Osteocyte (in vitro differentiated cells): ENCODE measurements at regions not wholly inside any gene's neighbourhood (a gene's known extent, or its start where the extent isn't known, plus 50 kb on each side); places are given as distances from the start of the nearest gene placed in this dataset.

Source experiments
- DNase-seq: peaks from one replicate; pipeline ENCODE4 v3.0.0; 2021; ENCODE audit warnings: mixed read lengths; ENCODE audit not compliant: unreplicated experiment; ENCODE audit errors: extremely low spot score
- H3K27ac Mint-ChIP-seq: one replicate; pipeline ENCODE4 v1.8.0; 2021; ENCODE audit warnings: mild to moderate bottlenecking, mixed read lengths; ENCODE audit not compliant: unreplicated experiment
- H3K27me3 Mint-ChIP-seq: one replicate; pipeline ENCODE4 v1.8.0; 2021; ENCODE audit warnings: mixed read lengths; ENCODE audit not compliant: unreplicated experiment
- H3K36me3 Mint-ChIP-seq: one replicate; pipeline ENCODE4 v1.8.0; 2021; ENCODE audit warnings: mixed read lengths; ENCODE audit not compliant: unreplicated experiment
- H3K4me1 Mint-ChIP-seq: one replicate; pipeline ENCODE4 v1.8.0; 2021; ENCODE audit warnings: mixed read lengths; ENCODE audit not compliant: unreplicated experiment
- H3K4me3 Mint-ChIP-seq: one replicate; pipeline ENCODE4 v1.8.0; 2021; ENCODE audit warnings: mild to moderate bottlenecking, moderate library complexity, mixed read lengths; ENCODE audit not compliant: unreplicated experiment
- H3K9me3 Mint-ChIP-seq: one replicate; pipeline ENCODE4 v1.8.0; 2021; ENCODE audit warnings: mixed read lengths; ENCODE audit not compliant: unreplicated experiment
- TF ChIP-seq, protein P1 (sequence below): fragments of 200-600 bp; sonication (generic); IDR thresholded peaks from 2 replicates; pipeline ENCODE4 v1.5.0; 2021; ENCODE audit warnings: antibody characterized with exemption, mild to moderate bottlenecking, moderate library complexity

DNA sequence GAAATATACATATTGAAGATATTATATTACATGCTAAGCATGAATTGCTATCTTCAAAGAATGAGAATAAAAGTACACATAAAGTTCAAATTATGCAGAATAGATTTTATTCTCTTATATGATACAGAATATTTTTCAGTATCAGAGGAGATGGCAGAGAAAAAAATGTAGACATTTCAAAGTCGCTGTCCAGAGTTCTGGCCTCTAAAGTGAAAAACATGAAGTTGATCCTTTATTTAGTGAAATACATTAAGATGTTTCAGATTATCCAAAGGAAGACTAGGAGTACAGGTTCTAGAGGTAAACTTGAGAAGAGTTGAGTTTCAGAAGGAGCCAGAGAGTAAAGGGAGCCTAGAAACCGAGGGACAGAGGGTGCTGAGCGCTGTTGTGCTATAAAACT lies 303.6 kb downstream of the UTP18 start:
- TF ChIP-seq, protein P1, sequence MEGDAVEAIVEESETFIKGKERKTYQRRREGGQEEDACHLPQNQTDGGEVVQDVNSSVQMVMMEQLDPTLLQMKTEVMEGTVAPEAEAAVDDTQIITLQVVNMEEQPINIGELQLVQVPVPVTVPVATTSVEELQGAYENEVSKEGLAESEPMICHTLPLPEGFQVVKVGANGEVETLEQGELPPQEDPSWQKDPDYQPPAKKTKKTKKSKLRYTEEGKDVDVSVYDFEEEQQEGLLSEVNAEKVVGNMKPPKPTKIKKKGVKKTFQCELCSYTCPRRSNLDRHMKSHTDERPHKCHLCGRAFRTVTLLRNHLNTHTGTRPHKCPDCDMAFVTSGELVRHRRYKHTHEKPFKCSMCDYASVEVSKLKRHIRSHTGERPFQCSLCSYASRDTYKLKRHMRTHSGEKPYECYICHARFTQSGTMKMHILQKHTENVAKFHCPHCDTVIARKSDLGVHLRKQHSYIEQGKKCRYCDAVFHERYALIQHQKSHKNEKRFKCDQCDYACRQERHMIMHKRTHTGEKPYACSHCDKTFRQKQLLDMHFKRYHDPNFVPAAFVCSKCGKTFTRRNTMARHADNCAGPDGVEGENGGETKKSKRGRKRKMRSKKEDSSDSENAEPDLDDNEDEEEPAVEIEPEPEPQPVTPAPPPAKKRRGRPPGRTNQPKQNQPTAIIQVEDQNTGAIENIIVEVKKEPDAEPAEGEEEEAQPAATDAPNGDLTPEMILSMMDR, result no peak
- Mint-ChIP-seq H3K36me3 (no peaks in the 10 kb centered on the region), H3K27ac (no peak overlapping the region), H3K9me3 (no peaks in the 10 kb centered on the region), H3K27me3 (no peaks in the 10 kb centered on the region), H3K4me1 (no peaks in the 10 kb centered on the region), H3K4me3 (no peak overlapping the region)
- DNase-seq, result no peak

DNA sequence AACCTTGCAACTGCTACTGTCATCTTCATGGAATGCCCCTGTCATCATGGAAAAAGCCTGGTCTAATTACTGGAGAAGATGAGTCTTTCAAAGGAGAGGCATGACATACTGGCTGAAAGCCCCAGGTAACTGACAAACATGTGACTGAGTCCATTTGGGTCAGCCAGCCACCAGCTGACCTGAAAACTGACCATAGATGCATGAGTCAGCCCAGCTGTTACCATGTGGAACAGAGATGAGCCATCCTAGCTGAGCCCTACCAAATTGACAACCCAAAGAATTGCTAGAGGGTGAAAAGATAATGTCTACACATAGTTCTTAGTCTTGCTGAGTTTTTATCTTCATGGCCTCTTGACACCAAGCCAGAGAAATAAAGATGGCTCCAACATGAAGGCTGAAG lies 311.8 kb downstream of the UTP18 start:
- peaks cover 18% of the 10 kb centered on the region for H3K9me3 Mint-ChIP-seq
- no peaks in the 10 kb centered on the region for H3K27me3 Mint-ChIP-seq
- H3K36me3 Mint-ChIP-seq, result no peaks in the 10 kb centered on the region
- no peak overlapping the region for H3K4me3 Mint-ChIP-seq
- no peak overlapping the region for H3K27ac Mint-ChIP-seq
- H3K4me1 Mint-ChIP-seq, result no peaks in the 10 kb centered on the region
- no peak for DNase-seq
- TF ChIP-seq, protein P1, result no peak
